ENCODE measurements at regions not wholly inside any gene's neighbourhood (a gene's known extent, or its start where the extent isn't known, plus 50 kb on each side); places are given as distances from the start of the nearest gene placed in this dataset.

- 67 to 80% methylated on average over 1 of the region's 1 CpG for WGBS, 2 donors
- intact Hi-C loops (cut with DNase I) = no loop called here
- no peak for TF ChIP-seq POLR2A (IDR thresholded peaks at IDR 0.05)
- no peak for TF ChIP-seq CTCF (IDR thresholded peaks at IDR 0.05)
These were observed 152.8 kb upstream of the VRK2 start for GRCh38 chr2:57893786-57894185.

GRCh38 chr2:57894381-57894780 is 152.2 kb upstream of the VRK2 start:
- Histone ChIP-seq H3K9me3 (no peaks in the 10 kb centered on the region), H3K4me3 (no peak overlapping the region), H3K36me3 (no peaks in the 10 kb centered on the region), H3K4me1 (no peaks in the 10 kb centered on the region), H3K27ac (no peak overlapping the region), H3K27me3 (no peaks in the 10 kb centered on the region)
- TF ChIP-seq POLR2A (IDR thresholded peaks at IDR 0.05) (no peak), CTCF (IDR thresholded peaks at IDR 0.05) (no peak)
- 76 to 81% methylated on average over 2 of the region's 2 CpGs for WGBS, 2 donors
- no peak for DNase-seq
- intact Hi-C loops (cut with DNase I) = no loop called here

More at GRCh38 chr2:57893786-57894185, 152.8 kb upstream of the VRK2 start:
- no peaks in the 10 kb centered on the region for H3K4me1 ChIP-seq
- no peaks in the 10 kb centered on the region for H3K36me3 ChIP-seq
- no peak for DNase-seq
- no peak overlapping the region for H3K27ac ChIP-seq
- H3K9me3 ChIP-seq = no peaks in the 10 kb centered on the region
- H3K4me3 ChIP-seq = no peak overlapping the region
- H3K27me3 ChIP-seq = no peaks in the 10 kb centered on the region

- intact Hi-C loops (cut with DNase I) = no loop called here
- H3K27me3 ChIP-seq = no peaks in the 10 kb centered on the region
- no peak for TF ChIP-seq CTCF (IDR thresholded peaks at IDR 0.05)
- TF ChIP-seq POLR2A (IDR thresholded peaks at IDR 0.05) = no peak
- no peaks in the 10 kb centered on the region for H3K36me3 ChIP-seq
- WGBS, 2 donors = 70 to 92% methylated on average over 1 of the region's 1 CpG
- H3K4me1 ChIP-seq = no peaks in the 10 kb centered on the region
- no peak for DNase-seq
- H3K9me3 ChIP-seq = no peaks in the 10 kb centered on the region
- no peak overlapping the region for H3K4me3 ChIP-seq
- H3K27ac ChIP-seq = no peak overlapping the region
These were observed 148.7 kb upstream of the VRK2 start for GRCh38 chr2:57897920-57898319.

GRCh38 chr2:57899898-57900297 is 146.7 kb upstream of the VRK2 start:
- H3K36me3 ChIP-seq = no peaks in the 10 kb centered on the region
- 21 to 45% methylated on average over 1 of the region's 1 CpG for WGBS, 2 donors
- H3K4me1 ChIP-seq = no peaks in the 10 kb centered on the region
- TF ChIP-seq CTCF (IDR thresholded peaks at IDR 0.05) (no peak), POLR2A (IDR thresholded peaks at IDR 0.05) (no peak)
- H3K27ac ChIP-seq = no peak overlapping the region
- no peaks in the 10 kb centered on the region for H3K27me3 ChIP-seq
- intact Hi-C loops (cut with DNase I) = no loop called here
- no peak for DNase-seq
- no peak overlapping the region for H3K4me3 ChIP-seq
- H3K9me3 ChIP-seq = no peaks in the 10 kb centered on the region

- Histone ChIP-seq H3K9me3 (no peaks in the 10 kb centered on the region), H3K4me3 (no peak overlapping the region), H3K27me3 (no peaks in the 10 kb centered on the region), H3K27ac (no peak overlapping the region), H3K36me3 (no peaks in the 10 kb centered on the region), H3K4me1 (no peaks in the 10 kb centered on the region)
- 75 to 79% methylated on average over 6 of the region's 6 CpGs for WGBS, 2 donors
- intact Hi-C loops (cut with DNase I) = no loop called here
- no peak for TF ChIP-seq CTCF (IDR thresholded peaks at IDR 0.05)
- no peak for DNase-seq
These were observed 144.0 kb upstream of the VRK2 start for GRCh38 chr2:57902578-57902977.

Measured in esophagus squamous epithelium (tissue), 5 donors.